ENCODE measurements at regions not wholly inside any gene's neighbourhood (a gene's known extent, or its start where the extent isn't known, plus 50 kb on each side); places are given as distances from the start of the nearest gene placed in this dataset.

DNA sequence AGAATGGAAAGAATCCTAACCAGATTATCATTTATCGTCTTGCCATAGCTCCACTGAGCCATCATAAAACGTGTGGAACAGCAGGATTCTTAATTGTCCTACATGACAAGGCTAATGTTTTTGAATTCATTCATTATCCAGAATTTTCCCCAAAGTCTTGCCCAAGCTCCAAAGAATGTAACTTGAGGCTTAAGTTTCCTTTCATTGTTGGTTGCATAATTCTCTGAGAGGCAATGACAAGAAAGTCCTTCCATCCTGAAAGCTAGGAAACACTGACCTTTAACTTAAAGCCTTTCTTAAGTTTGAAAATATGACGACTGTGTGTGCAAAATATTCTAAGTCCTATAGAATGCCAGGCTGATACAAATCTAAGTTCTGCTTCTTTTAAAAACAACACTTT, 546.1 kb downstream of the SUCLA2 start:
- TF ChIP-seq, protein P1, sequence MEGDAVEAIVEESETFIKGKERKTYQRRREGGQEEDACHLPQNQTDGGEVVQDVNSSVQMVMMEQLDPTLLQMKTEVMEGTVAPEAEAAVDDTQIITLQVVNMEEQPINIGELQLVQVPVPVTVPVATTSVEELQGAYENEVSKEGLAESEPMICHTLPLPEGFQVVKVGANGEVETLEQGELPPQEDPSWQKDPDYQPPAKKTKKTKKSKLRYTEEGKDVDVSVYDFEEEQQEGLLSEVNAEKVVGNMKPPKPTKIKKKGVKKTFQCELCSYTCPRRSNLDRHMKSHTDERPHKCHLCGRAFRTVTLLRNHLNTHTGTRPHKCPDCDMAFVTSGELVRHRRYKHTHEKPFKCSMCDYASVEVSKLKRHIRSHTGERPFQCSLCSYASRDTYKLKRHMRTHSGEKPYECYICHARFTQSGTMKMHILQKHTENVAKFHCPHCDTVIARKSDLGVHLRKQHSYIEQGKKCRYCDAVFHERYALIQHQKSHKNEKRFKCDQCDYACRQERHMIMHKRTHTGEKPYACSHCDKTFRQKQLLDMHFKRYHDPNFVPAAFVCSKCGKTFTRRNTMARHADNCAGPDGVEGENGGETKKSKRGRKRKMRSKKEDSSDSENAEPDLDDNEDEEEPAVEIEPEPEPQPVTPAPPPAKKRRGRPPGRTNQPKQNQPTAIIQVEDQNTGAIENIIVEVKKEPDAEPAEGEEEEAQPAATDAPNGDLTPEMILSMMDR (IDR thresholded peaks at IDR 0.05), result no peak
- TF ChIP-seq POLR2AphosphoS5 (IDR thresholded peaks at IDR 0.05), result no peak
